IMR-90 (cell line): ENCODE measurements at regions not wholly inside any gene's neighbourhood (a gene's known extent, or its start where the extent isn't known, plus 50 kb on each side); places are given as distances from the start of the nearest gene placed in this dataset.

Experiments used
- ATAC-seq: fragments of 200-7000 bp; cut with Tn5 transposase; 2 replicates; pipeline ENCODE4 v1.9.1; 2020; ENCODE audit warnings: low read depth, mild to moderate bottlenecking, moderate library complexity
- BruUV-seq: library from RNA; stranded (reverse); fragments of 400-500 nt; replicated peaks from 2 replicates; lab custom pipeline; 2021; lab: Mats Ljungman, UMichigan
- CTCF ChIA-PET: fragments of 300-600 bp; formaldehyde crosslinking; extraction: SDS; loops from one replicate; lab custom pipeline; 2021; ENCODE audit warnings: antibody characterized with exemption; lab: Yijun Ruan, JAX
- POLR2A ChIA-PET: fragments of 300-600 bp; sonication (Branson Sonifier 250); formaldehyde crosslinking; loops from one replicate; lab custom pipeline; 2022; ENCODE audit warnings: antibody characterized with exemption; ENCODE audit not compliant: unreplicated experiment; lab: Charles Lee
- DNase-seq: peaks from one replicate; pipeline ENCODE4 v3.0.0; 2013
- H2AFZ ChIP-seq: replicated peaks from 2 replicates; pipeline ENCODE3; 2013; ENCODE audit warnings: low read length, mild to moderate bottlenecking; ENCODE audit not compliant: poor library complexity
- H2AK5ac ChIP-seq: 2 replicates; pipeline ENCODE4 v1.6.1; 2013; ENCODE audit warnings: low read depth, low read length, inconsistent platforms
- H2AK9ac ChIP-seq: replicated peaks from 2 replicates; pipeline ENCODE3; 2013; ENCODE audit warnings: mild to moderate bottlenecking, low read depth, low read length, moderate library complexity; ENCODE audit not compliant: poor library complexity
- H2BK120ac ChIP-seq: 2 replicates; pipeline ENCODE4 v1.6.1; 2013; ENCODE audit warnings: low read depth, low read length, inconsistent platforms
- H2BK15ac ChIP-seq: 3 replicates; pipeline ENCODE4 v1.6.1; 2013; ENCODE audit warnings: low read depth, low read length, inconsistent platforms
- H2BK20ac ChIP-seq: 2 replicates; pipeline ENCODE4 v1.6.1; 2013; ENCODE audit warnings: low read depth, mild to moderate bottlenecking, inconsistent platforms, low read length, moderate library complexity
- H2BK5ac ChIP-seq: 2 replicates; pipeline ENCODE4 v1.6.1; 2013; ENCODE audit warnings: mild to moderate bottlenecking, low read depth, low read length, inconsistent platforms; ENCODE audit not compliant: poor library complexity, severe bottlenecking
- H3K14ac ChIP-seq: replicated peaks from 2 replicates; pipeline ENCODE4 v1.6.1; 2013; ENCODE audit warnings: low read depth, low read length, inconsistent platforms
- H3K18ac ChIP-seq: 2 replicates; pipeline ENCODE4 v1.6.1; 2013; ENCODE audit warnings: low read depth, low read length, control low read depth
- H3K23ac ChIP-seq: 2 replicates; pipeline ENCODE4 v1.6.1; 2013; ENCODE audit warnings: low read depth, low read length, inconsistent platforms
- H3K27ac ChIP-seq: 2 replicates; pipeline ENCODE4 v1.5.1; 2013; ENCODE audit warnings: mild to moderate bottlenecking, control low read depth, low read length; ENCODE audit not compliant: insufficient read depth
- H3K27me3 ChIP-seq: 2 replicates; pipeline ENCODE4 v1.6.1; 2013; ENCODE audit warnings: low read length; ENCODE audit not compliant: control insufficient read depth, insufficient read depth
- H3K36me3 ChIP-seq: 2 replicates; pipeline ENCODE4 v1.6.1; 2013; ENCODE audit warnings: low read length, mixed read lengths; ENCODE audit not compliant: control insufficient read depth, insufficient read depth
- H3K4ac ChIP-seq: 2 replicates; pipeline ENCODE4 v1.6.1; 2013; ENCODE audit warnings: low read depth, low read length, inconsistent platforms
- H3K4me1 ChIP-seq: 2 replicates; pipeline ENCODE4 v1.6.1; 2013; ENCODE audit warnings: low read length, mixed read lengths; ENCODE audit not compliant: control insufficient read depth, insufficient read depth
- H3K4me2 ChIP-seq: 2 replicates; pipeline ENCODE4 v1.6.1; 2013; ENCODE audit warnings: low read depth, mild to moderate bottlenecking, control low read depth, low read length, moderate library complexity
- H3K4me3 ChIP-seq: 2 replicates; pipeline ENCODE4 v1.5.1; 2013; ENCODE audit warnings: low read depth, mild to moderate bottlenecking, control low read depth, low read length, moderate library complexity; ENCODE audit not compliant: insufficient read depth
- H3K56ac ChIP-seq: 2 replicates; pipeline ENCODE4 v1.6.1; 2013; ENCODE audit warnings: low read length, inconsistent platforms; ENCODE audit not compliant: insufficient read depth; ENCODE audit errors: extremely low read depth
- H3K79me1 ChIP-seq, 2 experiments: 2 replicates each; pipeline ENCODE4 v1.6.1; 2013; ENCODE audit warnings: low read length in 2 of 2, inconsistent platforms in 1 of 2, low read depth in 1 of 2
- H3K9ac ChIP-seq: 2 replicates; pipeline ENCODE4 v1.6.1; 2013; ENCODE audit warnings: low read depth, low read length, control low read depth
- H3K9me1 ChIP-seq: 2 replicates; pipeline ENCODE4 v1.6.1; 2013; ENCODE audit warnings: low read length, inconsistent platforms; ENCODE audit not compliant: insufficient read depth
- H3K9me3 ChIP-seq: 2 replicates; pipeline ENCODE4 v1.6.1; 2013; ENCODE audit warnings: low read length; ENCODE audit not compliant: control insufficient read depth, insufficient read depth
- H4K20me1 ChIP-seq: 2 replicates; pipeline ENCODE4 v1.6.1; 2013; ENCODE audit warnings: low read length, inconsistent platforms; ENCODE audit not compliant: insufficient read depth
- H4K5ac ChIP-seq: 2 replicates; pipeline ENCODE4 v1.6.1; 2013; ENCODE audit warnings: mild to moderate bottlenecking, low read depth, low read length, control low read depth
- H4K8ac ChIP-seq, 2 experiments: 2 replicates each; pipeline ENCODE4 v1.6.1; 2013; ENCODE audit warnings: low read depth in 2 of 2, low read length in 2 of 2, control low read depth in 1 of 2, inconsistent platforms in 1 of 2
- H4K91ac ChIP-seq: 2 replicates; pipeline ENCODE4 v1.6.1; 2013; ENCODE audit warnings: low read depth, low read length, inconsistent platforms; ENCODE audit not compliant: insufficient read depth
- BHLHE40 ChIP-seq: fragments of 150-350 bp; IDR thresholded peaks from 2 replicates; pipeline ENCODE4 v1.6.1; 2016; ENCODE audit warnings: mild to moderate bottlenecking, low read depth, low read length
- CEBPB ChIP-seq: IDR thresholded peaks from 2 replicates; pipeline ENCODE4 v1.6.1; 2012; ENCODE audit warnings: low read depth, low read length, improper control_type of control experiment
- CHD1 ChIP-seq: IDR thresholded peaks from 2 replicates; pipeline ENCODE4 v1.6.1; 2012; ENCODE audit warnings: low read depth, low read length, improper control_type of control experiment
- ELK1 ChIP-seq: fragments of 150-350 bp; IDR thresholded peaks from 2 replicates; pipeline ENCODE4 v1.6.1; 2016; ENCODE audit warnings: low read depth, mild to moderate bottlenecking, low read length, moderate library complexity, borderline replicate concordance
- FOS ChIP-seq: fragments of 150-350 bp; IDR thresholded peaks from 2 replicates; pipeline ENCODE4 v1.6.1; 2016; ENCODE audit warnings: low read depth, low read length
- MAFK ChIP-seq: IDR thresholded peaks from 2 replicates; pipeline ENCODE4 v1.6.1; 2012; ENCODE audit warnings: low read depth, low read length, improper control_type of control experiment
- MAZ ChIP-seq: IDR thresholded peaks from 2 replicates; pipeline ENCODE4 v1.6.1; 2012; ENCODE audit warnings: low read depth, mild to moderate bottlenecking, low read length, improper control_type of control experiment, moderate library complexity, borderline replicate concordance
- MXI1 ChIP-seq: IDR thresholded peaks from 2 replicates; pipeline ENCODE4 v1.6.1; 2012; ENCODE audit warnings: low read depth, mild to moderate bottlenecking, low read length, moderate library complexity, borderline replicate concordance
- NFE2L2 ChIP-seq: fragments of 150-350 bp; IDR thresholded peaks from 2 replicates; pipeline ENCODE4 v1.6.1; 2016; ENCODE audit warnings: low read depth, mild to moderate bottlenecking, low read length
- POLR2A ChIP-seq: IDR thresholded peaks from 2 replicates; pipeline ENCODE4 v1.6.1; 2012; ENCODE audit warnings: mild to moderate bottlenecking, low read depth, low read length
- RAD21 ChIP-seq: IDR thresholded peaks from 2 replicates; pipeline ENCODE4 v1.6.1; 2012; ENCODE audit warnings: low read length, improper control_type of control experiment
- RCOR1 ChIP-seq: IDR thresholded peaks from 2 replicates; pipeline ENCODE4 v1.6.1; 2012; ENCODE audit warnings: mild to moderate bottlenecking, low read length, improper control_type of control experiment; ENCODE audit not compliant: insufficient replicate concordance
- RFX5 ChIP-seq: IDR thresholded peaks from 2 replicates; pipeline ENCODE4 v1.8.0; 2012; ENCODE audit warnings: low read depth, mild to moderate bottlenecking, low read length, moderate library complexity
- SMC3 ChIP-seq: fragments of 150-350 bp; IDR thresholded peaks from 2 replicates; pipeline ENCODE4 v1.6.1; 2016; ENCODE audit warnings: low read depth, mild to moderate bottlenecking, antibody characterized with exemption, low read length, moderate library complexity
- USF2 ChIP-seq: fragments of 150-350 bp; IDR thresholded peaks from 2 replicates; pipeline ENCODE4 v1.6.1; 2017; ENCODE audit warnings: mild to moderate bottlenecking, antibody characterized with exemption, low read length, low read depth
- WGBS, 2 experiments: methylation state at CpG; one replicate each; pipeline versions ENCODE4 v1.1.5 to v1.1.7; 2013; ENCODE audit warnings: missing lambda C conversion rate in 2 of 2; ENCODE audit not compliant: insufficient read length in 1 of 2; ENCODE audit errors: extremely low coverage in 2 of 2; 5-methylcytosine and 5-hydroxymethylcytosine counted together
- dilution Hi-C: fragments of 300-500 bp; cut with HindIII; formaldehyde crosslinking; loops from one replicate; pipeline ENCODE4 v1.14.3; 2018; ENCODE audit warnings: low sequenced_read_pairs; ENCODE audit not compliant: unreplicated experiment
- in situ Hi-C: fragments of 300-500 bp; cut with MboI; formaldehyde crosslinking; loops from 3 replicates; pipeline ENCODE4 v1.14.3; 2019; ENCODE audit warnings: low sequenced_read_pairs, inconsistent platforms, mixed read lengths
- intact Hi-C: fragments of 100-400 bp; cut with micrococcal nuclease; formaldehyde crosslinking; loops from 2 replicates; pipeline ENCODE4 v1.10.0; 2022
- TF ChIP-seq, protein P1 (sequence below): conservative IDR thresholded peaks from 2 replicates; pipeline ENCODE4 v1.5.1; 2012; ENCODE audit warnings: mild to moderate bottlenecking, low read depth, low read length, improper control_type of control experiment

- no peak overlapping the region for H2AK5ac ChIP-seq
- no peak overlapping the region for H3K4me3 ChIP-seq
- no peak overlapping the region for H3K14ac ChIP-seq
- H3K9ac ChIP-seq = no peak overlapping the region
- no peaks in the 10 kb centered on the region for H4K20me1 ChIP-seq
- H4K91ac ChIP-seq = no peak overlapping the region
- dilution Hi-C loops = no loop called here
- H2BK15ac ChIP-seq = no peak overlapping the region
- H3K27ac ChIP-seq = no peak overlapping the region
- no peak overlapping the region for H3K23ac ChIP-seq
- no TSS peak for BruUV-seq
- no peak for ATAC-seq
- ChIA-PET POLR2A (no interaction called here), CTCF (no interaction called here)
- no peaks in the 10 kb centered on the region for H3K79me1 ChIP-seq
- intact Hi-C loops = no loop called here
- no CpG with 5 or more reads among the region's 3 CpGs for WGBS, 2 experiments
- H3K27me3 ChIP-seq = no peaks in the 10 kb centered on the region
- TF ChIP-seq MAZ (no peak), NFE2L2 (no peak), POLR2A (no peak), ELK1 (no peak), RAD21 (no peak), CEBPB (no peak), CHD1 (no peak), SMC3 (no peak), MXI1 (no peak), MAFK (no peak), RCOR1 (no peak), FOS (no peak), BHLHE40 (no peak), RFX5 (no peak), USF2 (no peak)
- TF ChIP-seq, protein P1, sequence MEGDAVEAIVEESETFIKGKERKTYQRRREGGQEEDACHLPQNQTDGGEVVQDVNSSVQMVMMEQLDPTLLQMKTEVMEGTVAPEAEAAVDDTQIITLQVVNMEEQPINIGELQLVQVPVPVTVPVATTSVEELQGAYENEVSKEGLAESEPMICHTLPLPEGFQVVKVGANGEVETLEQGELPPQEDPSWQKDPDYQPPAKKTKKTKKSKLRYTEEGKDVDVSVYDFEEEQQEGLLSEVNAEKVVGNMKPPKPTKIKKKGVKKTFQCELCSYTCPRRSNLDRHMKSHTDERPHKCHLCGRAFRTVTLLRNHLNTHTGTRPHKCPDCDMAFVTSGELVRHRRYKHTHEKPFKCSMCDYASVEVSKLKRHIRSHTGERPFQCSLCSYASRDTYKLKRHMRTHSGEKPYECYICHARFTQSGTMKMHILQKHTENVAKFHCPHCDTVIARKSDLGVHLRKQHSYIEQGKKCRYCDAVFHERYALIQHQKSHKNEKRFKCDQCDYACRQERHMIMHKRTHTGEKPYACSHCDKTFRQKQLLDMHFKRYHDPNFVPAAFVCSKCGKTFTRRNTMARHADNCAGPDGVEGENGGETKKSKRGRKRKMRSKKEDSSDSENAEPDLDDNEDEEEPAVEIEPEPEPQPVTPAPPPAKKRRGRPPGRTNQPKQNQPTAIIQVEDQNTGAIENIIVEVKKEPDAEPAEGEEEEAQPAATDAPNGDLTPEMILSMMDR = no peak
- H3K4ac ChIP-seq = no peak overlapping the region
- DNase-seq = no peak
- H3K9me3 ChIP-seq = peaks cover 1% of the 10 kb centered on the region; the same call in 1 of the 2 replicates
- H3K56ac ChIP-seq = no peak overlapping the region
- H2BK5ac ChIP-seq = no peak overlapping the region
- no peak overlapping the region for H2BK120ac ChIP-seq
- H3K36me3 ChIP-seq = no peaks in the 10 kb centered on the region
- H3K4me1 ChIP-seq = no peaks in the 10 kb centered on the region
- no peak overlapping the region for H2AFZ ChIP-seq
- H3K4me2 ChIP-seq = no peak overlapping the region
- H2AK9ac ChIP-seq = no peak overlapping the region
- H4K8ac ChIP-seq = no peak overlapping the region
- in situ Hi-C loops = no loop called here
- H3K18ac ChIP-seq = no peak overlapping the region
- H4K5ac ChIP-seq = no peak overlapping the region
- H3K9me1 ChIP-seq = no peaks in the 10 kb centered on the region
- no peak overlapping the region for H2BK20ac ChIP-seq
Measured at GRCh38 chr13:53612200-53612599, 583.6 kb downstream of the OLFM4 start.
